ENCODE measurements at regions not wholly inside any gene's neighbourhood (a gene's known extent, or its start where the extent isn't known, plus 50 kb on each side); places are given as distances from the start of the nearest gene placed in this dataset.
"Not testable (repeated sequence)": the region's sequence is repeated elsewhere in the genome, so short reads cannot be mapped to it uniquely, and the experiment has no call there.

- Histone ChIP-seq H3K27ac (ENCODE audit: low read depth, low read length) (no peak overlapping the region), H2AFZ (ENCODE audit: low read depth, low read length, severe bottlenecking) (no peak overlapping the region)
These were observed 168.9 kb downstream of the C11orf91 start for GRCh38 chr11:33531743-33532181.

DNA sequence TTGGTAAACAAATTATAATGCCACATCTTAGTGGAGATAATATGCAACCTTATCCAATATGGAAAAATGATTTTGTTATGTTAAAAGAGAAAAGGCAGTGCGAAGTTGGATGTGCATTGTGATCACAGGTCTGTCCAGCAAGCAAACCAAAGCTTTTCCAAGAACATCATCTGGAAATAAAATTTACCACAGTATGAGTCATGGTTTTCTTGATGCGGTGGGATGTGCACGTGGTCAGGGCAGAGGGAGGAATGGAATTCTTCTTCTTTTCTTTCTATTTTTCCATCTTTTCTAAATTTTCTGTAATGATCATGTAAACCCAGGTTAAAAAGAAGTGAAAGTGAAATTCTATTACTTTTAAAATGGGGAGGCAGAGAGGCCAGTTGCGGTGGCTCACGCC lies 169.8 kb downstream of the C11orf91 start:
- Histone ChIP-seq H3K27me3 (ENCODE audit: low read length) (no peaks in the 10 kb centered on the region), H3K9me3 (ENCODE audit: insufficient read depth, low read length) (no peaks in the 10 kb centered on the region), H3K79me2 (ENCODE audit: insufficient read depth, low read length) (no peaks in the 10 kb centered on the region), H3K27ac (ENCODE audit: low read depth, low read length) (no peak overlapping the region), H3K4me2 (ENCODE audit: low read depth, low read length, poor library complexity, severe bottlenecking) (no peak overlapping the region), H3K9ac (ENCODE audit: low read length) (no peak overlapping the region), H3K4me3 (ENCODE audit: insufficient read depth, low read length, poor library complexity, severe bottlenecking) (no peak overlapping the region), H4K20me1 (ENCODE audit: low read depth, low read length) (no peaks in the 10 kb centered on the region), H3K9me2 (replicated peaks; ENCODE audit: insufficient read depth, low read length) (no peaks in the 10 kb centered on the region), H3K36me3 (ENCODE audit: low read length) (no peaks in the 10 kb centered on the region), H3F3A (ENCODE audit: insufficient read depth) (no peaks in the 10 kb centered on the region), H2AFZ (ENCODE audit: low read depth, low read length, severe bottlenecking) (no peak overlapping the region)
- TF ChIP-seq EZH2phosphoT487 (conservative IDR thresholded peaks at IDR 0.05; ENCODE audit: low read length) = no peak
- TF ChIP-seq, protein P1, sequence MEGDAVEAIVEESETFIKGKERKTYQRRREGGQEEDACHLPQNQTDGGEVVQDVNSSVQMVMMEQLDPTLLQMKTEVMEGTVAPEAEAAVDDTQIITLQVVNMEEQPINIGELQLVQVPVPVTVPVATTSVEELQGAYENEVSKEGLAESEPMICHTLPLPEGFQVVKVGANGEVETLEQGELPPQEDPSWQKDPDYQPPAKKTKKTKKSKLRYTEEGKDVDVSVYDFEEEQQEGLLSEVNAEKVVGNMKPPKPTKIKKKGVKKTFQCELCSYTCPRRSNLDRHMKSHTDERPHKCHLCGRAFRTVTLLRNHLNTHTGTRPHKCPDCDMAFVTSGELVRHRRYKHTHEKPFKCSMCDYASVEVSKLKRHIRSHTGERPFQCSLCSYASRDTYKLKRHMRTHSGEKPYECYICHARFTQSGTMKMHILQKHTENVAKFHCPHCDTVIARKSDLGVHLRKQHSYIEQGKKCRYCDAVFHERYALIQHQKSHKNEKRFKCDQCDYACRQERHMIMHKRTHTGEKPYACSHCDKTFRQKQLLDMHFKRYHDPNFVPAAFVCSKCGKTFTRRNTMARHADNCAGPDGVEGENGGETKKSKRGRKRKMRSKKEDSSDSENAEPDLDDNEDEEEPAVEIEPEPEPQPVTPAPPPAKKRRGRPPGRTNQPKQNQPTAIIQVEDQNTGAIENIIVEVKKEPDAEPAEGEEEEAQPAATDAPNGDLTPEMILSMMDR (IDR thresholded peaks at IDR 0.05; ENCODE audit: insufficient read depth, low read length, poor library complexity, severe bottlenecking) = no peak

More at GRCh38 chr11:33531743-33532181, 168.9 kb downstream of the C11orf91 start:
- Histone ChIP-seq H3K4me3 (ENCODE audit: insufficient read depth, low read length, poor library complexity, severe bottlenecking) (no peak overlapping the region), H4K20me1 (ENCODE audit: low read depth, low read length) (no peaks in the 10 kb centered on the region), H3K9me2 (replicated peaks; ENCODE audit: insufficient read depth, low read length) (no peaks in the 10 kb centered on the region), H3K4me2 (ENCODE audit: low read depth, low read length, poor library complexity, severe bottlenecking) (no peak overlapping the region), H3F3A (ENCODE audit: insufficient read depth) (no peaks in the 10 kb centered on the region), H3K9ac (ENCODE audit: low read length) (no peak overlapping the region), H3K36me3 (ENCODE audit: low read length) (no peaks in the 10 kb centered on the region), H3K27me3 (ENCODE audit: low read length) (no peaks in the 10 kb centered on the region), H3K79me2 (ENCODE audit: insufficient read depth, low read length) (no peaks in the 10 kb centered on the region), H3K9me3 (ENCODE audit: insufficient read depth, low read length) (no peaks in the 10 kb centered on the region)
- TF ChIP-seq, protein P1 (IDR thresholded peaks at IDR 0.05; ENCODE audit: insufficient read depth, low read length, poor library complexity, severe bottlenecking) = no peak
- no peak for TF ChIP-seq EZH2phosphoT487 (conservative IDR thresholded peaks at IDR 0.05; ENCODE audit: low read length)

- H3K4me2 ChIP-seq (ENCODE audit: low read depth, low read length, poor library complexity, severe bottlenecking) = no peak overlapping the region
- no peak overlapping the region for H2AFZ ChIP-seq (ENCODE audit: low read depth, low read length, severe bottlenecking)
- H3K4me3 ChIP-seq (ENCODE audit: insufficient read depth, low read length, poor library complexity, severe bottlenecking) = no peak overlapping the region
- H3K27me3 ChIP-seq (ENCODE audit: low read length) = no peaks in the 10 kb centered on the region
- H4K20me1 ChIP-seq (ENCODE audit: low read depth, low read length) = no peaks in the 10 kb centered on the region
- no peaks in the 10 kb centered on the region for H3K9me2 ChIP-seq (replicated peaks; ENCODE audit: insufficient read depth, low read length)
- H3K9me3 ChIP-seq (ENCODE audit: insufficient read depth, low read length) = no peaks in the 10 kb centered on the region
- H3K79me2 ChIP-seq (ENCODE audit: insufficient read depth, low read length) = no peaks in the 10 kb centered on the region
- no peak for TF ChIP-seq EZH2phosphoT487 (conservative IDR thresholded peaks at IDR 0.05; ENCODE audit: low read length)
- TF ChIP-seq, protein P1 (IDR thresholded peaks at IDR 0.05; ENCODE audit: insufficient read depth, low read length, poor library complexity, severe bottlenecking) = no peak
- no peaks in the 10 kb centered on the region for H3F3A ChIP-seq (ENCODE audit: insufficient read depth)
- no peaks in the 10 kb centered on the region for H3K36me3 ChIP-seq (ENCODE audit: low read length)
- no peak overlapping the region for H3K27ac ChIP-seq (ENCODE audit: low read depth, low read length)
- H3K9ac ChIP-seq (ENCODE audit: low read length) = no peak overlapping the region
These were observed 171.2 kb downstream of the C11orf91 start for GRCh38 chr11:33529461-33529860.

DNA sequence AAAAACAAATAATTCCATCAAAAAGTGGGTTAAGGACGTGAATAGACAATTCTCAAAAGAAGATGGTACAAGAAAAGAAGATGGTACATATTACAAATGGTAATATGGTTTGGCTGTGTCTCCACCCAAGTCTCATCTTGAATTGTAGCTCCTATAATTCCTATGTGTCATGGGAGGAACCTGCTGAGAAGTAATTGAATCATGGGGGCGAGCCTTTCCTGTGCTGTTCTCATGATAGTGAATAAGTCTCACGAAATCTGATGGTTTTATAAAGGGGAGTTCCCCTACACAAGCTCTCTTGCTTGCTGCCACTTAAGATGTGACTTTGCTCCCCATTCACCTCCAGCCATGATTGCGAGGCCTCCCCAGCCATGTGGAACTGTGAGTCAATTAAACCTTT lies 172.9 kb downstream of the C11orf91 start:
- H3K4me3 ChIP-seq (ENCODE audit: insufficient read depth, low read length, poor library complexity, severe bottlenecking); H3K79me2 ChIP-seq (ENCODE audit: insufficient read depth, low read length); H3K27me3 ChIP-seq (ENCODE audit: low read length); H3K4me2 ChIP-seq (ENCODE audit: low read depth, low read length, poor library complexity, severe bottlenecking); H2AFZ ChIP-seq (ENCODE audit: low read depth, low read length, severe bottlenecking); H3K9me2 ChIP-seq (replicated peaks; ENCODE audit: insufficient read depth, low read length); H3F3A ChIP-seq (ENCODE audit: insufficient read depth); H3K36me3 ChIP-seq (ENCODE audit: low read length); H3K9ac ChIP-seq (ENCODE audit: low read length); H3K9me3 ChIP-seq (ENCODE audit: insufficient read depth, low read length); H4K20me1 ChIP-seq (ENCODE audit: low read depth, low read length); H3K27ac ChIP-seq (ENCODE audit: low read depth, low read length): not testable (repeated sequence)
